ENCODE measurements at regions not wholly inside any gene's neighbourhood (a gene's known extent, or its start where the extent isn't known, plus 50 kb on each side); places are given as distances from the start of the nearest gene placed in this dataset.

DNA sequence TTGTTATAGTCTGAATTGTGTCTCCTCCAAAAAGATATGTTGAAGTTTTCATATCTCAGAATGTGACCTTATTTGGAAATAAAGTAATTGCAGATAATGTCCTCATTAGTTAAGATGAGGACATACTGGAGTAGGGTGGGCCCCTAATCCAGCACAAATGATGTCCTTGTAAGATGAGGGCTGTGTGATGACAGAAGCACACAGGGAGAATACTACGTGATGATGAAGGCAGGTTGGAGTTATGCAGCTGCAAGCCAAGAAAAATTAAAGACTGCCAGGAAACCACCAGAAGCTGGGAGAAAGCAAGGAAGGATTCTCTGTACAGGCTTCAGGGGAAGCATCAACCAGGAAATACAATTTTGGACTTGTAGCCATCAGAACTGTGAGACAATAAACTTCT, 58.3 kb upstream of the PNPT1 start:
- DNase-seq, result no peak
- Histone ChIP-seq H3K9me3 (no peaks in the 10 kb centered on the region), H3K27ac (no peak overlapping the region), H3K27me3 (no peaks in the 10 kb centered on the region), H3K36me3 (ENCODE audit: low read depth, missing control alignments) (no peaks in the 10 kb centered on the region), H3K4me3 (no peak overlapping the region), H3K4me1 (no peaks in the 10 kb centered on the region)
- intact Hi-C loops (cut with DNase I; ENCODE audit: low total_unique reads), result no loop called here
- WGBS, 2 donors, result 33 to 41% methylated on average over 1 of the region's 1 CpG
- no peak for TF ChIP-seq POLR2A (IDR thresholded peaks at IDR 0.05)
- TF ChIP-seq CTCF (IDR thresholded peaks at IDR 0.05), result no peak

- Histone ChIP-seq H3K9me3 (no peaks in the 10 kb centered on the region), H3K4me1 (no peaks in the 10 kb centered on the region), H3K27me3 (no peaks in the 10 kb centered on the region), H3K36me3 (ENCODE audit: low read depth, missing control alignments) (no peaks in the 10 kb centered on the region), H3K4me3 (no peak overlapping the region), H3K27ac (no peak overlapping the region)
- intact Hi-C loops (cut with DNase I; ENCODE audit: low total_unique reads), result no loop called here
- WGBS, 2 donors, result 87 to 92% methylated on average over 1 of the region's 1 CpG
- DNase-seq, result no peak
- TF ChIP-seq CTCF (IDR thresholded peaks at IDR 0.05) (no peak), POLR2A (IDR thresholded peaks at IDR 0.05) (no peak)
Measured at GRCh38 chr2:55743583-55743982, 49.9 kb upstream of the PNPT1 start.

Measured in testis (tissue), 2 donors.